ENCODE measurements at regions not wholly inside any gene's neighbourhood (a gene's known extent, or its start where the extent isn't known, plus 50 kb on each side); places are given as distances from the start of the nearest gene placed in this dataset.

GRCh38 chr13:31043957-31044356 lies 111.5 kb downstream of the TEX26 start:
- no peak for TF ChIP-seq CTCF (IDR thresholded peaks at IDR 0.05; ENCODE audit: borderline replicate concordance, extremely low read depth, low read length, poor library complexity, severe bottlenecking)
- no peak for TF ChIP-seq EZH2 (IDR thresholded peaks at IDR 0.05; ENCODE audit: borderline replicate concordance, low read depth, low read length, severe bottlenecking)
